AG09309 (cell line): ENCODE measurements at regions not wholly inside any gene's neighbourhood (a gene's known extent, or its start where the extent isn't known, plus 50 kb on each side); places are given as distances from the start of the nearest gene placed in this dataset.
A peak's percentile ranks its signal among the peaks of the same experiment; 100 is the strongest.

Experiments
- DNase-seq: peaks from one replicate; pipeline ENCODE4 v3.0.0-alpha.2; 2010; ENCODE audit warnings: low read depth
- H3K4me3 ChIP-seq: 2 replicates; pipeline ENCODE4 v1.5.1; 2011; ENCODE audit warnings: mild to moderate bottlenecking, low read depth, low read length, moderate library complexity; ENCODE audit not compliant: control insufficient read depth
- TF ChIP-seq, protein P1 (sequence below): IDR thresholded peaks from 2 replicates; pipeline ENCODE4 v1.5.1; 2011; ENCODE audit warnings: mild to moderate bottlenecking, low read depth, low read length, inconsistent platforms; ENCODE audit not compliant: insufficient read depth, control insufficient read depth; ENCODE audit errors: missing control alignments

DNA sequence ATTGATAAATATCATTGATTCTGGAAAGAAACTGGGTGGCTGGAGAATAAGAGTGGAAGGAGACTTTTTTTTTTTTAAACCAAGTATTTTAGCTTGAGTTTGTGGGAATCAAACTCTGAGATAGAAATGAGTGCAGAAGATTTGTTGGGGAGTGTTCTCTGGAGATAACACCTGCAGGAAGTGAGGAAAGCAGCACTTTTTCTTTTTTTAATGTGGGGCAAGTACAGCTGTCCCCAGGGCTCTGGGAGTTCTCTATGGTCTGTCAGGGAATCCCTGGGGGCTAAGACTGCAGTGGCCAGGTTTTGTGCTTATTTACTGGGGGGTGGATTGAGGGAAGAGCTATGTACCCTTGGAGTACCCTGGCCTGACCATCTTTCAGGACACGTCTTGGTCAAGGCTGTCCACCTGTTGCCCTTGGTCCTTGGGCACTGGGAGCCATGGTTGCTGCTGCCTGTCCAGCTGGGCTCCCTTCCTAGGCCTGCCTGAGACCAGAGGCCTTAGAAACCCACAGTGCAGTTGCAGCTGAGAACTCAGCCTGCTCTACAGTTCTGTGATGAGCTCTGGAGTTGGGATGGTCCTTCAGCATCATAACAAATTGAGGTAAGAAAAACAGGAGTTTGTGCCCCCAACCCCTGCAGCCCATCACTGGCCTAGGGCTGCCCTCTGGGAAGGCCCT is 85.8 kb downstream of the PHAX start:
- no peak for DNase-seq
- TF ChIP-seq, protein P1, sequence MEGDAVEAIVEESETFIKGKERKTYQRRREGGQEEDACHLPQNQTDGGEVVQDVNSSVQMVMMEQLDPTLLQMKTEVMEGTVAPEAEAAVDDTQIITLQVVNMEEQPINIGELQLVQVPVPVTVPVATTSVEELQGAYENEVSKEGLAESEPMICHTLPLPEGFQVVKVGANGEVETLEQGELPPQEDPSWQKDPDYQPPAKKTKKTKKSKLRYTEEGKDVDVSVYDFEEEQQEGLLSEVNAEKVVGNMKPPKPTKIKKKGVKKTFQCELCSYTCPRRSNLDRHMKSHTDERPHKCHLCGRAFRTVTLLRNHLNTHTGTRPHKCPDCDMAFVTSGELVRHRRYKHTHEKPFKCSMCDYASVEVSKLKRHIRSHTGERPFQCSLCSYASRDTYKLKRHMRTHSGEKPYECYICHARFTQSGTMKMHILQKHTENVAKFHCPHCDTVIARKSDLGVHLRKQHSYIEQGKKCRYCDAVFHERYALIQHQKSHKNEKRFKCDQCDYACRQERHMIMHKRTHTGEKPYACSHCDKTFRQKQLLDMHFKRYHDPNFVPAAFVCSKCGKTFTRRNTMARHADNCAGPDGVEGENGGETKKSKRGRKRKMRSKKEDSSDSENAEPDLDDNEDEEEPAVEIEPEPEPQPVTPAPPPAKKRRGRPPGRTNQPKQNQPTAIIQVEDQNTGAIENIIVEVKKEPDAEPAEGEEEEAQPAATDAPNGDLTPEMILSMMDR: no peak
- no peak overlapping the region for H3K4me3 ChIP-seq

GRCh38 chr5:126692971-126693370 is 84.0 kb upstream of the LMNB1 start:
- TF ChIP-seq, protein P1: no peak
- DNase-seq: no peak
- no peak overlapping the region for H3K4me3 ChIP-seq

- H3K4me3 ChIP-seq: no peak overlapping the region
- DNase-seq: no peak
- TF ChIP-seq, protein P1: no peak
Observed at GRCh38 chr5:126693806-126694205, 83.1 kb upstream of the LMNB1 start.

- TF ChIP-seq, protein P1: no peak
- H3K4me3 ChIP-seq: no peak overlapping the region
- peak; percentile 38 for DNase-seq
Observed at GRCh38 chr5:126694403-126694802, 82.5 kb upstream of the LMNB1 start.

DNA sequence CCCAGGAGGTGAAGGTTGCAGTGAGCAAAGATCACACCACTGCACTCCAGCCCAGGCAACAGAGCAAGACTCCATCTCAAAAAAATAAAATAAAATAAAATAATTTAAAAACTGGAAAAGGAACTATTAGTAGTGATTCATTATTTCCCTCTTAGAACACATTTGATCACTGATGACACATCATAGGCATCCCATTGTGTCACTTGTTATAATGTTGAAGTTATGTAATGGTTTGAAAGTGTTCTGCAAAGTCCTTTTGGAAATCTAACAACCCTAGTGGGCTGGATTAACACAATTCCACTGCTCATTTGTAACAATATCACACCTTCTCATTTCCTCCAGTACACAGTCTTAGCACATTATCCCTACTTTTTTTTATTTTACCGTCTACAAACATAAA is 81.8 kb upstream of the LMNB1 start:
- H3K4me3 ChIP-seq: no peak overlapping the region
- no peak for DNase-seq
- TF ChIP-seq, protein P1: no peak

GRCh38 chr5:126707080-126707479 is 69.9 kb upstream of the LMNB1 start:
- TF ChIP-seq, protein P1: no peak
- DNase-seq: no peak

More at GRCh38 chr5:126707080-126707479, 69.9 kb upstream of the LMNB1 start:
- H3K4me3 ChIP-seq: no peak overlapping the region
